KMS-11 (cell line): ENCODE measurements at regions not wholly inside any gene's neighbourhood (a gene's known extent, or its start where the extent isn't known, plus 50 kb on each side); places are given as distances from the start of the nearest gene placed in this dataset.

Experiments
- H2AFZ ChIP-seq: fragments of 200-600 bp; sonication (generic); 2 replicates; pipeline ENCODE4 v1.6.1; 2016; ENCODE audit warnings: antibody characterized with exemption, mixed run types, low read depth
- H3K27ac ChIP-seq: fragments of 200-600 bp; sonication (generic); 2 replicates; pipeline ENCODE4 v1.6.1; 2016; ENCODE audit warnings: mild to moderate bottlenecking, mixed run types
- H3K27me3 ChIP-seq: fragments of 200-600 bp; sonication (generic); 2 replicates; pipeline ENCODE4 v1.6.1; 2017; ENCODE audit warnings: mild to moderate bottlenecking, low read depth, mixed run types, moderate library complexity; ENCODE audit not compliant: insufficient read depth
- H3K36me3 ChIP-seq: fragments of 200-600 bp; sonication (generic); 2 replicates; pipeline ENCODE4 v1.6.1; 2017; ENCODE audit warnings: mild to moderate bottlenecking, mixed run types; ENCODE audit not compliant: insufficient read depth
- H3K4me1 ChIP-seq: fragments of 200-600 bp; sonication (generic); 2 replicates; pipeline ENCODE4 v1.6.1; 2016; ENCODE audit warnings: mild to moderate bottlenecking, low read depth, mixed run types; ENCODE audit not compliant: poor library complexity, severe bottlenecking
- H3K4me2 ChIP-seq: fragments of 200-600 bp; sonication (generic); 2 replicates; pipeline ENCODE4 v1.7.0; 2016; ENCODE audit warnings: mild to moderate bottlenecking, mixed run types
- H3K4me3 ChIP-seq: fragments of 200-600 bp; sonication (generic); IDR thresholded peaks from 2 replicates; pipeline ENCODE4 v1.6.1; 2017; ENCODE audit warnings: low read depth, low read length, mixed read lengths; ENCODE audit not compliant: insufficient read depth
- H3K79me2 ChIP-seq: fragments of 200-600 bp; sonication (generic); 2 replicates; pipeline ENCODE4 v1.6.1; 2016; ENCODE audit warnings: low read depth, mixed run types; ENCODE audit not compliant: insufficient read depth
- H3K9ac ChIP-seq: fragments of 200-600 bp; sonication (generic); 2 replicates; pipeline ENCODE4 v1.6.1; 2016; ENCODE audit warnings: mild to moderate bottlenecking, mixed run types
- H4K20me1 ChIP-seq: fragments of 200-600 bp; sonication (generic); 2 replicates; pipeline ENCODE4 v1.6.1; 2016; ENCODE audit warnings: mild to moderate bottlenecking, mixed run types; ENCODE audit not compliant: insufficient read depth
- TF ChIP-seq, protein P1 (sequence below): fragments of 200-600 bp; sonication (generic); conservative IDR thresholded peaks from 2 replicates; pipeline ENCODE4 v1.6.1; 2017; ENCODE audit warnings: low read depth, mild to moderate bottlenecking, antibody characterized with exemption, low read length, moderate library complexity, mixed read lengths

DNA sequence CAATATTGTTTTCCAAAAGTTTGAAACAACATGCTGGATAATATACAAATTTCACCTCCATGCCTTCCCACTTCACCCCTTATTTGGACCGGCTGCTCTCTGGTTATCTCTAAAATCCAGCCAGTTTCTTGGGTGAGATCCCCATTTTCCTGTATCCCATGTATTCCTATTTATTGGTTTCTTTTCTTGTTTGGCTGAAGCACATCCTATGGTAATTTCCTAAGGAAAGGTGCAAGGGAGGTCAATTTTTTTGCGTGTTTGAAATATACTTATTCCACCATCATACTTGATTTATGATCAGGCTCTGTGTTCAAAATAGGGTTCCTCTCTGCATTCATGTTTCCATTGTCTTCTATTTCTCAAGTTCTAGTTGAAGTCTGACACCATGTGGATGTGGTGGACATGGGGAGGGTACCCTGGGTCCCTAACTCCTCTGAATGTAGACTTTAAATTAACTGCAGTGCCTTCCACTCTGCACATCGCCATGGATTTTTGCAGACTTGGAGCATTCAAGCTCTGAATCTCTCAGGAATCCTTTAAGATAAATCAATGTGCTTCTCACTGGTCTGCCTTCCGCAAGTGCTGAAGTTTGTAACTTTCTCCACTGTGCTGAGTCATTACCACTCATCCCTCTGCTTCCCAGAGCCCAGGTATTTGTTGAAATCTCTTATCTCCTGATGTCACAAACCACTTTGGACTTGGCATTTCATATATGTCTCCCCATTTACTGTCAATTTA, 52.1 kb upstream of the TLE3 start:
- no peak overlapping the region for H3K4me2 ChIP-seq
- no peak overlapping the region for H3K9ac ChIP-seq
- no peaks in the 10 kb centered on the region for H3K79me2 ChIP-seq
- no peak overlapping the region for H2AFZ ChIP-seq
- no peaks in the 10 kb centered on the region for H3K27me3 ChIP-seq
- TF ChIP-seq, protein P1, sequence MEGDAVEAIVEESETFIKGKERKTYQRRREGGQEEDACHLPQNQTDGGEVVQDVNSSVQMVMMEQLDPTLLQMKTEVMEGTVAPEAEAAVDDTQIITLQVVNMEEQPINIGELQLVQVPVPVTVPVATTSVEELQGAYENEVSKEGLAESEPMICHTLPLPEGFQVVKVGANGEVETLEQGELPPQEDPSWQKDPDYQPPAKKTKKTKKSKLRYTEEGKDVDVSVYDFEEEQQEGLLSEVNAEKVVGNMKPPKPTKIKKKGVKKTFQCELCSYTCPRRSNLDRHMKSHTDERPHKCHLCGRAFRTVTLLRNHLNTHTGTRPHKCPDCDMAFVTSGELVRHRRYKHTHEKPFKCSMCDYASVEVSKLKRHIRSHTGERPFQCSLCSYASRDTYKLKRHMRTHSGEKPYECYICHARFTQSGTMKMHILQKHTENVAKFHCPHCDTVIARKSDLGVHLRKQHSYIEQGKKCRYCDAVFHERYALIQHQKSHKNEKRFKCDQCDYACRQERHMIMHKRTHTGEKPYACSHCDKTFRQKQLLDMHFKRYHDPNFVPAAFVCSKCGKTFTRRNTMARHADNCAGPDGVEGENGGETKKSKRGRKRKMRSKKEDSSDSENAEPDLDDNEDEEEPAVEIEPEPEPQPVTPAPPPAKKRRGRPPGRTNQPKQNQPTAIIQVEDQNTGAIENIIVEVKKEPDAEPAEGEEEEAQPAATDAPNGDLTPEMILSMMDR: no peak
- H3K27ac ChIP-seq: no peak overlapping the region
- no peak overlapping the region for H3K4me3 ChIP-seq
- no peaks in the 10 kb centered on the region for H4K20me1 ChIP-seq
- no peaks in the 10 kb centered on the region for H3K4me1 ChIP-seq
- no peaks in the 10 kb centered on the region for H3K36me3 ChIP-seq

DNA sequence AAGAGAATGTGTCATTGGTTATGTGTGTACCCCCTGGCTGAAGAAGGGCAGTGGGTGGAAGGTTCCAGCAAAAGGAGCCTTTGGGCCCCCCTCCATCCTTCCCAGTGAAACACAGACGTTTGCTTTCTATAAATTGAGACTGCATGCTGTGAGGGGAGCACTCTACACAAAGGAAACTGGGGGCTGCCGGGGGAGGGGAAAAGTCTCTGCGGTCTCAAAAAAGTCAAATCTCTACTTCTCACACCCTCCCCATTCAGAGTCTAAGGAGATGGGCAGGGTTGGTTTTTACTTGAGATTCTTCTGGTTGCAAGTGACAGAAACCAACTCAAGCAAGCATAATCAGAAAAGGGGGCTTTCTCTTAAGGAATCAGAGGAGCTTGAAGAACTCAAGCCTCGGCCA, 50.1 kb upstream of the TLE3 start:
- H3K36me3 ChIP-seq: no peaks in the 10 kb centered on the region
- H2AFZ ChIP-seq: no peak overlapping the region
- H4K20me1 ChIP-seq: no peaks in the 10 kb centered on the region
- no peaks in the 10 kb centered on the region for H3K27me3 ChIP-seq
- no peak overlapping the region for H3K4me3 ChIP-seq
- H3K4me1 ChIP-seq: no peaks in the 10 kb centered on the region
- no peak overlapping the region for H3K9ac ChIP-seq
- H3K79me2 ChIP-seq: no peaks in the 10 kb centered on the region
- H3K4me2 ChIP-seq: no peak overlapping the region
- TF ChIP-seq, protein P1: no peak
- no peak overlapping the region for H3K27ac ChIP-seq
